ENCODE measurements at regions not wholly inside any gene's neighbourhood (a gene's known extent, or its start where the extent isn't known, plus 50 kb on each side); places are given as distances from the start of the nearest gene placed in this dataset.

DNA sequence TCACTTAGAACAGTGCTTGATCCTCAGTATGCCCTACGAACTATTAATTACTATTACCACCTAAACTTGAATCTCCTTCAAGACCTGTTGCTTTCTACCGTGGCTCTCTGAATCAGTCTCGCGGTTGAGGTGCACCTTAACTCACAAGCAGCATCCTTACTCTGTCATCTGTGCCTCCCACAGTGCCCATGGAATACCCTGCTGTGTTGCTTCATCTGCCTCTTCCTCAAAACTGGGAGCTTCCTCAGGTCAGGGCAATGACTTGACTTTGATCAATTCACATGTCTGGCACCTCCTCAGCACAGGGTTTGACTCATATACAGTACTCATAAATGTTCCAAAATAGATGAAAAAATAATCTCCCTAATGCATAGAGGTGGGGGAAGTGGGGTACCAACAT lies 305.9 kb downstream of the NUAK1 start:
- TF ChIP-seq, protein P1, sequence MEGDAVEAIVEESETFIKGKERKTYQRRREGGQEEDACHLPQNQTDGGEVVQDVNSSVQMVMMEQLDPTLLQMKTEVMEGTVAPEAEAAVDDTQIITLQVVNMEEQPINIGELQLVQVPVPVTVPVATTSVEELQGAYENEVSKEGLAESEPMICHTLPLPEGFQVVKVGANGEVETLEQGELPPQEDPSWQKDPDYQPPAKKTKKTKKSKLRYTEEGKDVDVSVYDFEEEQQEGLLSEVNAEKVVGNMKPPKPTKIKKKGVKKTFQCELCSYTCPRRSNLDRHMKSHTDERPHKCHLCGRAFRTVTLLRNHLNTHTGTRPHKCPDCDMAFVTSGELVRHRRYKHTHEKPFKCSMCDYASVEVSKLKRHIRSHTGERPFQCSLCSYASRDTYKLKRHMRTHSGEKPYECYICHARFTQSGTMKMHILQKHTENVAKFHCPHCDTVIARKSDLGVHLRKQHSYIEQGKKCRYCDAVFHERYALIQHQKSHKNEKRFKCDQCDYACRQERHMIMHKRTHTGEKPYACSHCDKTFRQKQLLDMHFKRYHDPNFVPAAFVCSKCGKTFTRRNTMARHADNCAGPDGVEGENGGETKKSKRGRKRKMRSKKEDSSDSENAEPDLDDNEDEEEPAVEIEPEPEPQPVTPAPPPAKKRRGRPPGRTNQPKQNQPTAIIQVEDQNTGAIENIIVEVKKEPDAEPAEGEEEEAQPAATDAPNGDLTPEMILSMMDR (IDR thresholded peaks at IDR 0.05) = no peak
- no peak for TF ChIP-seq POLR2A (IDR thresholded peaks at IDR 0.05)
- no peak for TF ChIP-seq POLR2AphosphoS5 (IDR thresholded peaks at IDR 0.05)
- TF ChIP-seq EP300 (IDR thresholded peaks at IDR 0.05) = no peak

Data from upper lobe of left lung (tissue), 4 donors.